Sciatic nerve (tissue), 2 donors: ENCODE measurements at regions not wholly inside any gene's neighbourhood (a gene's known extent, or its start where the extent isn't known, plus 50 kb on each side); places are given as distances from the start of the nearest gene placed in this dataset.
"Not testable (repeated sequence)": the region's sequence is repeated elsewhere in the genome, so short reads cannot be mapped to it uniquely, and the experiment has no call there.

Experiments used
- ATAC-seq: fragments of 200-7000 bp; cut with Tn5 transposase; one replicate; pipeline ENCODE4 v1.9.1; 2020; ENCODE audit warnings: mild to moderate bottlenecking, moderate library complexity
- DNase-seq: peaks from one replicate; pipeline ENCODE4 v3.0.0-alpha.2; 2020; ENCODE audit warnings: low spot score
- intact Hi-C: fragments of 100-400 bp; cut with DNase I; formaldehyde crosslinking; loops from one replicate; pipeline ENCODE4 v1.14.2; 2022
- donor health status: DM: no; HTN: no; CAD: no.
- donor health status: DM: no; HTN: no; CAD: no.

GRCh38 chr13:80011448-80012212 is 329.3 kb downstream of the SPRY2 start:
- intact Hi-C loops = no loop called here
- no peak for DNase-seq
- peak; percentile 41 for ATAC-seq

- ATAC-seq (no peak), DNase-seq (no peak)
- intact Hi-C loops = no loop called here
Measured at GRCh38 chr13:80010846-80011245, 330.1 kb downstream of the SPRY2 start.

- no peak for ATAC-seq
- no peak for DNase-seq
- intact Hi-C loops = no loop called here
Measured at GRCh38 chr13:80010286-80010831, 330.6 kb downstream of the SPRY2 start.

DNA sequence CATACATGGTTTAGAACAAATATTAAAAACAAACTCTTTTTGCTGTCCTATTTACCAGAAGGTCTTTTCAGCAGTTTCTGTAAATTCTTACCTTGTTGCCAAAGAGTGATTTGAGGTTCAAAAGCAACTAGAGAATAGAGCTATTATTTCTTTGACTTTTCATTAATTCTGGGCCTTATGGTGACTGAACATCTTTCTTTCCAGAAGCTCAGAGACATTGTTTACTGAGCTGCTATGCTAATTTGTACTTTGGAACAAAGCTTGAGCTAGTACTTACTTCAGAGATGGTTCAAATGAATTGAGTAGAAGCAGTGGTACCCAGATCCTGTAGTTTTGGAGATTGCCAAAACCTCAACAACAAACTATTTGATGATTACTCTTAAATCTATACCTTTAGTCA is 331.2 kb downstream of the SPRY2 start:
- DNase-seq = no peak
- intact Hi-C loops = no loop called here
- ATAC-seq = no peak

DNA sequence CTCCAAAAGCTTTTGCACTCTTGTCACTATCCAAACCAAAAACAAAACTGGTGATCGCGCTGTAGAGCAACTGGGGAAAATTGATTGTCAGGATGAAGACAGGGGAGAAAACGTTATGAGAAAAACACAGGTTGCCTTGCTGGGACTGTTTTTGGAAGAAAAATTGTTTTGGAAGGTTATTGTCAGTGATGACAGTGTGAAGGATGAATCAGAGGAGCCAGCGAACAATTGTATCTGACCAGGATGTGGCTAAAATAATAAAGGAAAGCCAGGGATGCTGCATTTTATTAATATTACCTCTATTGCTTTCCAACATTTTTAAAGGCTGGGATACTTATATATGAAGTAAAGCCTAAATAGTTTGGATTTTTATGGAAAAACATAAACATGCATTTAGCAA is 334.0 kb downstream of the SPRY2 start:
- intact Hi-C loops = no loop called here
- ATAC-seq = no peak
- no peak for DNase-seq

- ATAC-seq (no peak), DNase-seq (no peak)
Measured at GRCh38 chr13:80001510-80001842, 339.4 kb downstream of the SPRY2 start.

GRCh38 chr13:80000684-80001509 is 340.0 kb downstream of the SPRY2 start:
- ATAC-seq (no peak), DNase-seq (no peak)
- intact Hi-C loops = no loop called here

More at GRCh38 chr13:80001510-80001842, 339.4 kb downstream of the SPRY2 start:
- intact Hi-C loops = no loop called here

GRCh38 chr13:79999601-80000000 is 341.3 kb downstream of the SPRY2 start:
- ATAC-seq (no peak), DNase-seq (no peak)
- intact Hi-C loops = no loop called here

GRCh38 chr13:79998381-79998880 is 342.5 kb downstream of the SPRY2 start:
- DNase-seq = no peak
- intact Hi-C loops = no loop called here
- peak; percentile 65 for ATAC-seq

DNA sequence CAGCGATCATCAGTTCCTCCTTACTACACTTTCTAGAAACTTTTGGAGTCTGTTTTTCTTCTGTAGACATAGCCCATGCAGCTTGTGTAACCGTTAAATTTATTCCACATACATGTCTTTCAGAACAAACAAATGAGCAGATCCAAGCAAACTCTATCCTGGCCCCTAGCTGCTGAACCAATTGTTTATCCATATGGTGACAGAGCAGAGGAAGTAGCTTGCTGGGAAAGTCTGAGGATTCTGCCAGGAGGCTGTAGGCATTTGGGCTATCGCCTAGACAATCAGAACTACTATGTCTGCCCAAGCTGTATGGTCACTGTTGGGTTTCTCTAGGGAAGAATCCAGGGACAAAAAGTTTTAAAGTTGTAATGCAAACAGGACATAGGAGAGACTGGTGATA is 343.7 kb downstream of the SPRY2 start:
- intact Hi-C loops = no loop called here
- ATAC-seq (no peak), DNase-seq (no peak)

GRCh38 chr13:79995334-79995733 is 345.6 kb downstream of the SPRY2 start:
- DNase-seq = no peak
- no peak for ATAC-seq
- intact Hi-C loops = no loop called here

DNA sequence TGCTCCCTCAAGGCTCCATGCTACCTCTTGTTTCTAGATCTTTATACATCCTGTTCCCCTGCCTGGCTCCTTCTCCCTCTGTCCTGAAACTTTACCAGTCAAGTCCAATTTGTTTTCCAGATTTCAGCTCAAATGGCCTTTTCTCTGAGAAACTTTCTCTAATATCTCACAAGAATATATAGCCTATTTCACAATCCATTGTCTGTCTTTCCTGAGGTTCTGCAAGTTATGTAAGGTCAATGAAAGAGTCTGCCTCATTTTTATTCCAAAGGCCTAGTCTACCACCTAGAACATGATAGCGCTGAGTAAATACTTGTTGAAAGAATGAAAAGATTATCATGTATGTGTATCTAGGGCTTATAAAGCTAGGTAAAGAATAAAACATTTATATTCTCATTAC is 348.8 kb downstream of the SPRY2 start:
- ATAC-seq = no peak

DNA sequence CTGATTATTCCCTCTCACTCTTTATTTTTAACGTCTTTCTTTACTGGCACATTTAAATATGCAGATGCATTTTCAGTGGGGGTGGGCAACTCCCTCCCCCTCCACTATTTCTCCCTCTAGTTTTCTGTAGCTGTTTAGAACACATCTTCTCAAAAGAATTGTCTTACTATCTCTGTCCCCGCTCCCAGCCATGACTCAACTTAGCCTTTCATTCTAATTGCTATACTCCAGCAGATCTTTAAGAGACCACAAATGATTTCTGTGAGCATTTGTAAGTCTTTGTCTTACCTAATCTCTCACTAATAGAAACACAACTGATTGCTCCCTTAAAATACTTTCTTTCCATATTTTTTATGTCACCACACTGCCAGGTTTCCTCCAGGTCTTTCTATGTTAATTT is 350.9 kb downstream of the SPRY2 start:
- ATAC-seq = no peak
- intact Hi-C loops = no loop called here
- no peak for DNase-seq

More for the DNA sequence above, 348.8 kb downstream of the SPRY2 start:
- no peak for DNase-seq
- intact Hi-C loops = no loop called here

GRCh38 chr13:79989217-79989661 is 351.7 kb downstream of the SPRY2 start:
- ATAC-seq = no peak
- DNase-seq = no peak
- intact Hi-C loops = no loop called here

DNA sequence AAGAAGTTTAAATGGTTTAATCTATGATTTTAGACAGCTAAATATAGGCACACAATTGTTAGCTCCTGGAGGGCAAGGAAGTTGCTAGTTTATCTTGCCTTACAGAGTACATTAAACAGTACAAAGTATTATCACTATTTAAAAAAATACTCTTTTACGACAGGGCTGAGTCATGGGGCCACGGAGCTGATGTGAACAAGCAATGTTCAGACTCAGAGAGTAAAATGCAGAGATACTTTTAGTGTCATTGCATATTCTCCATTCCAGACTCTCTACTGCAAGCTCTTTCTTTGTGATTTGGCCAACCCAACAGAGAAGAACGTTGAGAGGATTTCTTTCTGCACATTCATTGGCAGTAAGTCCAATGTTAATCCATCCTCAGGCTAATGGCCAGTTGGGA is 352.4 kb downstream of the SPRY2 start:
- ATAC-seq (no peak), DNase-seq (no peak)
- intact Hi-C loops = no loop called here

DNA sequence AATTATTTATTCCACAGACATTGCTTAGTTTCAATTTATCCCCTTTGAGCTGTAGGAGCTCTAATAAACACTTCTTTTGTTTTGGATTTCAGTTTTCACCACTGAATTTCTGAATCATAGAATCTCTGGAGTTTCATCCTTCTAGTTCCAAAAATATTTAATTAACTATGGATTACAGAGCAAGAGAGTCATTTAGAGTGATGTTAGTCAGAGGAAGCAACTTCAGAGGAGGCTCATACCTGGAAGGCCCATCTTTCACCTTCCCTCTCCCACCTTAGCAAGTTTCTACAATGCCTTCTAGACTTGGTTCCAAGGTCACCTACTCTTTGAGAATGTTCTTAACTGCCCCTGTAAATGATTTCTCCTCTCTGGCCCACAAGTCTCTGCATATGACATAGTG is 353.2 kb downstream of the SPRY2 start:
- DNase-seq (no peak), ATAC-seq (no peak)
- intact Hi-C loops = no loop called here

GRCh38 chr13:79987323-79987722 is 353.6 kb downstream of the SPRY2 start:
- intact Hi-C loops = no loop called here
- ATAC-seq (no peak), DNase-seq (no peak)

DNA sequence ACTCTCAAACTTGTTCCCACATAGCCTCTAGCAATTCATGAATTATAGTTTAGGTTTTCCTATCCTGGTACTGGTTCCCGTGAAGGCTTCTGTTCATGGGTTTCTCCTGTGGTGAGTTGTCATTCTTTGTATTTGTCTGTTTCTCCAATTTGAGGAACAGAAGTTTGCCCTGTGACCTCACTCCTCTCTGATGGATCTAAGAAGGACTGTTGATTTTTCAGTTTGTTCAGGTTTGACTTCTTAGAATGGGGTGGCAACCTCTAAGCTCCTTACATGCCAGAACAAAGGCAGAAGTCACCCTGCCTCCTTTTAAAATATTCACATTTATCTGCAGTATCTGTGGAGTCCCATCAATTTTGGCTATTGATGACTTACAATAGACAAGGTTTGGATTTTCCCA is 354.0 kb downstream of the SPRY2 start:
- DNase-seq = no peak
- intact Hi-C loops = no loop called here
- ATAC-seq = no peak

DNA sequence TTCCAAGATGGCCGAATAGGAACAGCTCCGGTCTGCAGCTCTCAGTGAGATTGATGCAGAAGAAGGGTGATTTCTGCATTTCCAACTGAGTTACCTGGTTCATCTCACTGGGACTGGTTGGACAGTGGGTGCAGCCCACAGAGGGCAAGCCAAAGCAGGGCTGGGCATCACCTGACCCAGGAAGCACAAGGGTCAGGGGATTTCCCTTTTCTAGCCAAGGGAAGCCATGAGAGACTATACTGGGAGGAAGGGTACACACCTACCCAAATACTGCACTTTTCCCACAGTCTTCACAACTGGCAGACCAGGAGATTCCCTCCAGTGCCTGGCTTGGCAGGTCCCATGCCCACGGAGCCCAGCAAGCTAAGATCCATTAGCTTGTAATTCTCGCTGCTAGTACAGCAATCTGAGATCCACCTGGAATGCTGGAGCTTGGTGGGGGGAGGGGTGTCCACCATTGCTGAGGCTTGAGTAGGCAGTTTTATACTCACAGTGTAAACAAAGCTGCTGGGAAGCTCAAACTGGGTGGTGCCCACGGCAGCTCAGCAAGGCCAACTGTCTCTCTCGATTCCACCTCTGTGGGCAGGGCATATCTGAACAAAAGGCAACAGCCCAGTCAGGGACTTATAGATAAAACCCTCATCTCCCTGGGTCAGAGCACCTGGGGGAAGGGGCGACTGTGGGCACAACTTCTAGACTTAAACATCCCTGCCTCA is 365.8 kb downstream of the SPRY2 start:
- DNase-seq, ATAC-seq, intact Hi-C loops: not testable (repeated sequence)
